HepG2 (cell line): ENCODE measurements at regions not wholly inside any gene's neighbourhood (a gene's known extent, or its start where the extent isn't known, plus 50 kb on each side); places are given as distances from the start of the nearest gene placed in this dataset.

ENCODE experiments used
- DNMT1 ChIP-seq: sonication (generic); formaldehyde crosslinking; IDR thresholded peaks from 2 replicates; pipeline ENCODE4 v1.5.1; 2020; ENCODE audit warnings: mild to moderate bottlenecking, missing genetic modification reagents
- EP300 ChIP-seq, 3 experiments: sonication (generic) in 1 of 3; formaldehyde crosslinking in 1 of 3; IDR thresholded peaks; 2 replicates each; pipeline versions ENCODE4 v1.5.1 to v1.6.1; 2011 to 2020; ENCODE audit warnings: low read depth in 2 of 3, low read length in 2 of 3, borderline replicate concordance in 1 of 3, improper control_type of control experiment in 1 of 3, mild to moderate bottlenecking in 1 of 3, missing genetic modification reagents in 1 of 3, moderate library complexity in 1 of 3
- FOXM1 ChIP-seq: sonication (generic); formaldehyde crosslinking; IDR thresholded peaks from 2 replicates; pipeline ENCODE4 v1.5.0; 2020; ENCODE audit warnings: missing genetic modification reagents
- MXD4 ChIP-seq: IDR thresholded peaks from 2 replicates; pipeline ENCODE4 v1.6.1; 2016; ENCODE audit warnings: mild to moderate bottlenecking, missing biosample characterization, missing genetic modification reagents
- NFE2L1 ChIP-seq: sonication (generic); formaldehyde crosslinking; IDR thresholded peaks from 2 replicates; pipeline ENCODE4 v1.4.0; 2020; ENCODE audit warnings: missing genetic modification reagents, mild to moderate bottlenecking, borderline replicate concordance
- NR2F2 ChIP-seq: IDR thresholded peaks from 2 replicates; pipeline ENCODE4 v1.6.1; 2012; ENCODE audit warnings: low read depth, inconsistent platforms, borderline replicate concordance
- PCBP2 ChIP-seq: fragments of 200-400 bp; formaldehyde crosslinking; optimal IDR thresholded peaks from 2 replicates; pipeline ENCODE3; 2018; ENCODE audit warnings: low read length, low read depth; ENCODE audit not compliant: poor library complexity, severe bottlenecking
- SETDB1 ChIP-seq: sonication (generic); formaldehyde crosslinking; IDR thresholded peaks from 2 replicates; pipeline ENCODE4 v1.5.1; 2020; ENCODE audit warnings: missing genetic modification reagents, mild to moderate bottlenecking, borderline replicate concordance
- ZFP1 ChIP-seq: IDR thresholded peaks from 2 replicates; pipeline ENCODE4 v1.6.1; 2016
- ZFP36 ChIP-seq: fragments of 150-350 bp; IDR thresholded peaks from 2 replicates; pipeline ENCODE4 v1.6.1; 2018; ENCODE audit warnings: borderline replicate concordance, low read length, low read depth; ENCODE audit not compliant: partially characterized antibody
- ZNF143 ChIP-seq: sonication (generic); formaldehyde crosslinking; IDR thresholded peaks from 2 replicates; pipeline ENCODE4 v1.4.0; 2020; ENCODE audit warnings: missing genetic modification reagents
- ZNF205 ChIP-seq: IDR thresholded peaks from 2 replicates; pipeline ENCODE4 v1.6.1; 2018; ENCODE audit warnings: missing biosample characterization, missing genetic modification reagents
- ZNF234 ChIP-seq: sonication (generic); formaldehyde crosslinking; conservative IDR thresholded peaks from 2 replicates; pipeline ENCODE4 v1.5.1; 2020; ENCODE audit warnings: mild to moderate bottlenecking, missing genetic modification reagents
- ZNF343 ChIP-seq: sonication (generic); formaldehyde crosslinking; IDR thresholded peaks from 2 replicates; pipeline ENCODE4 v1.4.0; 2020; ENCODE audit warnings: mild to moderate bottlenecking, missing genetic modification reagents
- ZNF569 ChIP-seq: sonication (generic); formaldehyde crosslinking; IDR thresholded peaks from 2 replicates; pipeline ENCODE4 v1.5.0; 2020; ENCODE audit warnings: mild to moderate bottlenecking, missing genetic modification reagents, moderate library complexity, borderline replicate concordance
- ZNF749 ChIP-seq: sonication (generic); formaldehyde crosslinking; IDR thresholded peaks from 2 replicates; pipeline ENCODE4 v1.8.0; 2022; ENCODE audit warnings: mild to moderate bottlenecking, missing genetic modification reagents, moderate library complexity, borderline replicate concordance
- ZNF773 ChIP-seq: sonication (generic); formaldehyde crosslinking; IDR thresholded peaks from 2 replicates; pipeline ENCODE4 v1.4.0; 2020; ENCODE audit warnings: missing genetic modification reagents, borderline replicate concordance
- TF ChIP-seq, protein P1 (sequence below): IDR thresholded peaks from 2 replicates; pipeline ENCODE4 v1.6.1; 2016; ENCODE audit warnings: missing compliant biosample characterization, missing genetic modification reagents, borderline replicate concordance
- TF ChIP-seq, protein P2 (sequence below): sonication (generic); formaldehyde crosslinking; IDR thresholded peaks from 2 replicates; pipeline ENCODE4 v1.8.0; 2022; ENCODE audit warnings: missing genetic modification reagents, low read depth, mild to moderate bottlenecking, borderline replicate concordance
- TF ChIP-seq, protein P3 (sequence below): sonication (generic); formaldehyde crosslinking; IDR thresholded peaks from 2 replicates; pipeline ENCODE4 v1.9.0; 2022; ENCODE audit warnings: low read depth, missing genetic modification reagents
- TF ChIP-seq, protein P4 (sequence below): sonication (generic); formaldehyde crosslinking; IDR thresholded peaks from 2 replicates; pipeline ENCODE4 v1.9.0; 2021; ENCODE audit warnings: missing genetic modification reagents, borderline replicate concordance
- TF ChIP-seq, protein P5 (sequence below): IDR thresholded peaks from 2 replicates; pipeline ENCODE4 v1.6.1; 2016; ENCODE audit warnings: mild to moderate bottlenecking

DNA sequence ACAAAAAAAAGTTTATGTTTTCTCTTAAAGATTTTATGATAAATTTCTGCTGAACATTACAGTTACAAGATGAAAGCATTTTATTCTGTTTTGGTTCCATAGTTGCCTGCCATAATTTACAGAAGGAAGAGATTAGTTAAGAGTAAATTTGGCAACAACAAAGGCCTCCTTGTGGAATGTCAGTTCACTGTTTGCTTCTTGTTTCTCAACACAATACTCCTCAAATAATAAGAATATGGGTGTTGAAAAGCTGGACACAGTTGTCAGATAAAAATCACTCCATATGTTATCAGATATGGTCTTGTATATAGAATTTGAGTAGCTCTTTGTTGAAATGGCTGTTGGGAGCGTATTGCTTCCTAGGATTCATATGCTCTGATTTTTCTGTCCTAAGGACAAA lies 359.5 kb downstream of the CPS1 start (continued):
- TF ChIP-seq, protein P1, sequence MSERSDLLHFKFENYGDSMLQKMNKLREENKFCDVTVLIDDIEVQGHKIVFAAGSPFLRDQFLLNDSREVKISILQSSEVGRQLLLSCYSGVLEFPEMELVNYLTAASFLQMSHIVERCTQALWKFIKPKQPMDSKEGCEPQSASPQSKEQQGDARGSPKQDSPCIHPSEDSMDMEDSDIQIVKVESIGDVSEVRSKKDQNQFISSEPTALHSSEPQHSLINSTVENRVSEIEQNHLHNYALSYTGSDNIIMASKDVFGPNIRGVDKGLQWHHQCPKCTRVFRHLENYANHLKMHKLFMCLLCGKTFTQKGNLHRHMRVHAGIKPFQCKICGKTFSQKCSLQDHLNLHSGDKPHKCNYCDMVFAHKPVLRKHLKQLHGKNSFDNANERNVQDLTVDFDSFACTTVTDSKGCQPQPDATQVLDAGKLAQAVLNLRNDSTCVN (CRISPR knock-in tag): no peak
- TF ChIP-seq ZNF569 (CRISPR knock-in tag) (no peak), EP300 (IDR thresholded peaks at IDR 0.05; ENCODE audit: low read depth in 2 of 2, low read length in 2 of 2) (peak in 1 of 2 experiments; percentile 72; a peak in 2 of 4 replicates), EP300 (CRISPR knock-in tag; IDR thresholded peaks at IDR 0.05; ENCODE audit: borderline replicate concordance) (no peak; the same call in 1 of the 2 replicates), NFE2L1 (no peak), ZNF205 (CRISPR knock-in tag) (no peak), PCBP2 (no peak), NR2F2 (no peak), MXD4 (CRISPR knock-in tag) (no peak), ZNF343 (CRISPR knock-in tag) (no peak), DNMT1 (CRISPR knock-in tag) (no peak), SETDB1 (CRISPR knock-in tag) (no peak), ZFP1 (CRISPR knock-in tag) (no peak), ZNF143 (CRISPR knock-in tag) (no peak), FOXM1 (no peak), ZNF749 (CRISPR knock-in tag) (no peak), ZFP36 (no peak), ZNF773 (CRISPR knock-in tag) (no peak), ZNF234 (CRISPR knock-in tag) (no peak)
- TF ChIP-seq, protein P2, sequence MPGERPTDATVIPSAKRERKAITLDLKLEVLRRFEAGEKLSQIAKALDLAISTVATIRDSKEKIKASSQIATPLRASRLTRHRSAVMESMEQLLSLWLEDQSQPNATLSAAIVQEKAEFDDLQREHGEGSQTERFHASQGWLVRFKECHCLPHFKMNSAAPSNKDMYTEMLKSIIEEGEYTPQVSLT (CRISPR knock-in tag): no peak
- TF ChIP-seq, protein P3, sequence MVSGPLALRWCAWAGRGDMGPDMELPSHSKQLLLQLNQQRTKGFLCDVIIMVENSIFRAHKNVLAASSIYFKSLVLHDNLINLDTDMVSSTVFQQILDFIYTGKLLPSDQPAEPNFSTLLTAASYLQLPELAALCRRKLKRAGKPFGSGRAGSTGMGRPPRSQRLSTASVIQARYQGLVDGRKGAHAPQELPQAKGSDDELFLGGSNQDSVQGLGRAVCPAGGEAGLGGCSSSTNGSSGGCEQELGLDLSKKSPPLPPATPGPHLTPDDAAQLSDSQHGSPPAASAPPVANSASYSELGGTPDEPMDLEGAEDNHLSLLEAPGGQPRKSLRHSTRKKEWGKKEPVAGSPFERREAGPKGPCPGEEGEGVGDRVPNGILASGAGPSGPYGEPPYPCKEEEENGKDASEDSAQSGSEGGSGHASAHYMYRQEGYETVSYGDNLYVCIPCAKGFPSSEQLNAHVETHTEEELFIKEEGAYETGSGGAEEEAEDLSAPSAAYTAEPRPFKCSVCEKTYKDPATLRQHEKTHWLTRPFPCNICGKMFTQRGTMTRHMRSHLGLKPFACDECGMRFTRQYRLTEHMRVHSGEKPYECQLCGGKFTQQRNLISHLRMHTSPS (CRISPR knock-in tag): no peak
- TF ChIP-seq, protein P4, sequence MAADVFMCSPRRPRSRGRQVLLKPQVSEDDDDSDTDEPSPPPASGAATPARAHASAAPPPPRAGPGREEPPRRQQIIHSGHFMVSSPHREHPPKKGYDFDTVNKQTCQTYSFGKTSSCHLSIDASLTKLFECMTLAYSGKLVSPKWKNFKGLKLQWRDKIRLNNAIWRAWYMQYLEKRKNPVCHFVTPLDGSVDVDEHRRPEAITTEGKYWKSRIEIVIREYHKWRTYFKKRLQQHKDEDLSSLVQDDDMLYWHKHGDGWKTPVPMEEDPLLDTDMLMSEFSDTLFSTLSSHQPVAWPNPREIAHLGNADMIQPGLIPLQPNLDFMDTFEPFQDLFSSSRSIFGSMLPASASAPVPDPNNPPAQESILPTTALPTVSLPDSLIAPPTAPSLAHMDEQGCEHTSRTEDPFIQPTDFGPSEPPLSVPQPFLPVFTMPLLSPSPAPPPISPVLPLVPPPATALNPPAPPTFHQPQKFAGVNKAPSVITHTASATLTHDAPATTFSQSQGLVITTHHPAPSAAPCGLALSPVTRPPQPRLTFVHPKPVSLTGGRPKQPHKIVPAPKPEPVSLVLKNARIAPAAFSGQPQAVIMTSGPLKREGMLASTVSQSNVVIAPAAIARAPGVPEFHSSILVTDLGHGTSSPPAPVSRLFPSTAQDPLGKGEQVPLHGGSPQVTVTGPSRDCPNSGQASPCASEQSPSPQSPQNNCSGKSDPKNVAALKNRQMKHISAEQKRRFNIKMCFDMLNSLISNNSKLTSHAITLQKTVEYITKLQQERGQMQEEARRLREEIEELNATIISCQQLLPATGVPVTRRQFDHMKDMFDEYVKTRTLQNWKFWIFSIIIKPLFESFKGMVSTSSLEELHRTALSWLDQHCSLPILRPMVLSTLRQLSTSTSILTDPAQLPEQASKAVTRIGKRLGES (CRISPR knock-in tag): no peak
- TF ChIP-seq, protein P5, sequence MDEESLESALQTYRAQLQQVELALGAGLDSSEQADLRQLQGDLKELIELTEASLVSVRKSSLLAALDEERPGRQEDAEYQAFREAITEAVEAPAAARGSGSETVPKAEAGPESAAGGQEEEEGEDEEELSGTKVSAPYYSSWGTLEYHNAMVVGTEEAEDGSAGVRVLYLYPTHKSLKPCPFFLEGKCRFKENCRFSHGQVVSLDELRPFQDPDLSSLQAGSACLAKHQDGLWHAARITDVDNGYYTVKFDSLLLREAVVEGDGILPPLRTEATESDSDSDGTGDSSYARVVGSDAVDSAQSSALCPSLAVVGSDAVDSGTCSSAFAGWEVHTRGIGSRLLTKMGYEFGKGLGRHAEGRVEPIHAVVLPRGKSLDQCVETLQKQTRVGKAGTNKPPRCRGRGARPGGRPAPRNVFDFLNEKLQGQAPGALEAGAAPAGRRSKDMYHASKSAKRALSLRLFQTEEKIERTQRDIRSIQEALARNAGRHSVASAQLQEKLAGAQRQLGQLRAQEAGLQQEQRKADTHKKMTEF (CRISPR knock-in tag): no peak
